ENCODE measurements at regions not wholly inside any gene's neighbourhood (a gene's known extent, or its start where the extent isn't known, plus 50 kb on each side); places are given as distances from the start of the nearest gene placed in this dataset.

GRCh38 chr9:115590011-115590410 lies 472.1 kb upstream of the TNC start:
- DNase-seq = no peak

- peak; percentile 94 for DNase-seq
Observed at GRCh38 chr9:115591584-115591984, 473.6 kb upstream of the TNC start.

GRCh38 chr9:115593587-115594091 lies 475.7 kb upstream of the TNC start:
- peak; percentile 68 for DNase-seq

GRCh38 chr9:115594557-115594956 lies 476.6 kb upstream of the TNC start:
- DNase-seq = no peak

- no peak for DNase-seq
Observed at GRCh38 chr9:115596021-115596745, 478.2 kb upstream of the TNC start.

- no peak for DNase-seq
Observed at GRCh38 chr9:115596746-115597080, 478.8 kb upstream of the TNC start.

GRCh38 chr9:115597330-115597895 lies 479.5 kb upstream of the TNC start:
- peak; percentile 82 for DNase-seq

GRCh38 chr9:115598751-115599150 lies 480.8 kb upstream of the TNC start:
- DNase-seq = no peak

GRCh38 chr9:115599898-115600297 lies 481.9 kb upstream of the TNC start:
- DNase-seq = no peak

- no peak for DNase-seq
Observed at GRCh38 chr9:115601434-115601833, 483.5 kb upstream of the TNC start.

GRCh38 chr9:115604831-115605483 lies 487.0 kb upstream of the TNC start:
- no peak for DNase-seq

GRCh38 chr9:115606838-115607237 lies 488.9 kb upstream of the TNC start:
- DNase-seq = no peak

GRCh38 chr9:115614326-115614999 lies 496.5 kb upstream of the TNC start:
- no peak for DNase-seq

GRCh38 chr9:115615000-115615401 lies 497.0 kb upstream of the TNC start:
- no peak for DNase-seq

GRCh38 chr9:115615821-115616665 lies 498.1 kb upstream of the TNC start:
- no peak for DNase-seq

- no peak for DNase-seq
Observed at GRCh38 chr9:115616666-115617239, 498.8 kb upstream of the TNC start.

- DNase-seq = no peak
Observed at GRCh38 chr9:115625251-115625650, 507.3 kb upstream of the TNC start.

- no peak for DNase-seq
Observed at GRCh38 chr9:115625954-115626353, 508.0 kb upstream of the TNC start.

GRCh38 chr9:115627511-115627910 lies 509.6 kb upstream of the TNC start:
- no peak for DNase-seq

- no peak for DNase-seq
Observed at GRCh38 chr9:115628426-115628825, 510.5 kb upstream of the TNC start.

GRCh38 chr9:115629879-115630840 lies 512.2 kb upstream of the TNC start:
- no peak for DNase-seq

Data from NCI-H510A treated with DMSO at 0.1 percent for 48 hours (cell line).